ENCODE measurements at regions not wholly inside any gene's neighbourhood (a gene's known extent, or its start where the extent isn't known, plus 50 kb on each side); places are given as distances from the start of the nearest gene placed in this dataset.

DNA sequence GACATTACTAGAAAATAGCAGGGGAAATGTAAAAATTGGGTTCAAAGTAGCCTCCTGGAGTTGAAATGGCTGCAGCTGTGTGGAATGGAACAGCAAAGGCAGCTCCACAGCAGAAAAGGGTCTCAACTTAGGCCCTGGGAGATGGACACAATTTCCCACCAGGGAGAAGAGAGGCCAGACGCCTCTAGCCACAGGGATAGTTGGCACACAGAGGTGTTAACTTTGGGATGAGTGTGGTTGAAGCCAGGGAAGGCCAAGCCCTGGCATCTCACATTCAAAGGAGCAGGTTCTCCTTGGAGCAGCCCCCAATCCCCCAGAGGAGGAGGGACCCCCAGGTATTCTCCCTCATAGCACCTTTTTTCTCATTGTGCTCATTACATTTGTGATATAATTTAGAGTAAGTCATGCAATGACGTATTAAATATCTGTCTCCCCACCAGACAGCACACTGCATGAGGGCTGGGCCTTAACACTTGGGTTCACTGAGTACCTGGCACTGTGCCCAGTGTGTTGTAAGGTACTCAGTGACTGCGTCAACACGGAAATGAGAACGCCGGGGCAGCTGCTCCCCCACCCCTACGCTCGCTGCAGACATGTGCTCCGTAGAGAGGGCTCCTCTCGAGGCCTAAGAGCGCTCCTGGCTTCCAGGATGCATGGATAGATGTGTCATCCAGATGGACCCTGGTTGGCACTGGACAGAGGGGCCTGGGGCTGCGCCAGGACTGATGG, 76.0 kb upstream of the CD93 start:
- DNase-seq = peak; percentile 82
- 65 to 77% methylated on average over 12 of the region's 12 CpGs for WGBS, 2 donors
- H3K27ac ChIP-seq = peak overlapping the region; percentile 39 to 56

GRCh38 chr20:23161244-23161891, 75.2 kb upstream of the CD93 start:
- peak overlapping the region; percentile 39 to 61 for H3K27ac ChIP-seq

More for the DNA sequence above, 76.0 kb upstream of the CD93 start:
- TF ChIP-seq POLR2A (IDR thresholded peaks at IDR 0.05) = no peak
- TF ChIP-seq, protein P1, sequence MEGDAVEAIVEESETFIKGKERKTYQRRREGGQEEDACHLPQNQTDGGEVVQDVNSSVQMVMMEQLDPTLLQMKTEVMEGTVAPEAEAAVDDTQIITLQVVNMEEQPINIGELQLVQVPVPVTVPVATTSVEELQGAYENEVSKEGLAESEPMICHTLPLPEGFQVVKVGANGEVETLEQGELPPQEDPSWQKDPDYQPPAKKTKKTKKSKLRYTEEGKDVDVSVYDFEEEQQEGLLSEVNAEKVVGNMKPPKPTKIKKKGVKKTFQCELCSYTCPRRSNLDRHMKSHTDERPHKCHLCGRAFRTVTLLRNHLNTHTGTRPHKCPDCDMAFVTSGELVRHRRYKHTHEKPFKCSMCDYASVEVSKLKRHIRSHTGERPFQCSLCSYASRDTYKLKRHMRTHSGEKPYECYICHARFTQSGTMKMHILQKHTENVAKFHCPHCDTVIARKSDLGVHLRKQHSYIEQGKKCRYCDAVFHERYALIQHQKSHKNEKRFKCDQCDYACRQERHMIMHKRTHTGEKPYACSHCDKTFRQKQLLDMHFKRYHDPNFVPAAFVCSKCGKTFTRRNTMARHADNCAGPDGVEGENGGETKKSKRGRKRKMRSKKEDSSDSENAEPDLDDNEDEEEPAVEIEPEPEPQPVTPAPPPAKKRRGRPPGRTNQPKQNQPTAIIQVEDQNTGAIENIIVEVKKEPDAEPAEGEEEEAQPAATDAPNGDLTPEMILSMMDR (IDR thresholded peaks at IDR 0.05) = no peak
- intact Hi-C loops (cut with DNase I; ENCODE audit: low total_unique reads) = no loop called here
- Histone ChIP-seq H3K4me1 (peaks cover 49% of the 10 kb centered on the region), H3K9me3 (no peaks in the 10 kb centered on the region), H3K36me3 (ENCODE audit: low read depth, missing control alignments) (no peaks in the 10 kb centered on the region), H3K27me3 (no peaks in the 10 kb centered on the region), H3K4me3 (no peak overlapping the region)

DNA sequence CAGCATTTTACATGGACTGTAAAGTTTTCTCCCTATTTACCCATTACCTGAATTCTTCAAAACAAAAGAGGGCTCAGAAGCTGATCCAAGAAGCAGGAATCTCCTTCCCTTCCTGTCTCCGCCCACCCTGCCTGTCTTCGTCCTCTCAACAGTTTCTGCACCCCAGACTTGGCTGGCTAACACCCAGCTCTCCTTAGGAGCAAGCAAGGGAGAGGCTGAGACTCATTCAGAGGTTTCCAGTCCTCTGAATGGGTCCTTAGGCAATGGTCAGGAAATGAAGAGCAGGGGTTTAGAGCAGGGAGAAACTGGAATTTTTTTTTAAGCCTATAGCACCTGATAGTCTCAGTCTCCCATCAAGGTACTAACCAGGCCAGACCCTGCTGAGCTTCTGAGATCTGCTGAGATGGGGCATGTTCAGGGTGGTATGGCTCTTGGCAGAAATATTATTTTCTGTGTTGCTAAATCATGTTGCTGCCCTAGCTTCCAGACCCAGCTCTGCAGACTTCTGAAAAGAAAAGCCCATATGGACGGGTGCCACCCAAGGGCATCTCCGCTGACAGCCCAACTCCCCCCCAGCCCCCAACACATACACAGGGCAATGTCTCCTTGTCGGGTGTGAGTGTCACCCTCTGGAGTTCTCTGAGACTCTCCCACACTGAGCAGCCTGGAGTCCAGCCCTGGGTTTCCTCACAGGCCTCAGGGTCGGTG, 74.6 kb upstream of the CD93 start:
- Histone ChIP-seq H3K27ac (peak overlapping the region; percentile 39 to 61), H3K36me3 (ENCODE audit: low read depth, missing control alignments) (no peaks in the 10 kb centered on the region), H3K27me3 (no peaks in the 10 kb centered on the region), H3K9me3 (no peaks in the 10 kb centered on the region), H3K4me3 (no peak overlapping the region), H3K4me1 (peaks cover 53% of the 10 kb centered on the region)
- intact Hi-C loops (cut with DNase I; ENCODE audit: low total_unique reads) = no loop called here
- TF ChIP-seq, protein P1 (IDR thresholded peaks at IDR 0.05) = no peak
- TF ChIP-seq POLR2A (IDR thresholded peaks at IDR 0.05) = no peak
- DNase-seq = no peak
- 73 to 75% methylated on average over 5 of the region's 6 CpGs for WGBS, 2 donors

More at GRCh38 chr20:23161244-23161891, 75.2 kb upstream of the CD93 start:
- DNase-seq = no peak
- intact Hi-C loops (cut with DNase I; ENCODE audit: low total_unique reads) = no loop called here
- Histone ChIP-seq H3K4me1 (peaks cover 53% of the 10 kb centered on the region), H3K36me3 (ENCODE audit: low read depth, missing control alignments) (no peaks in the 10 kb centered on the region), H3K9me3 (no peaks in the 10 kb centered on the region), H3K27me3 (no peaks in the 10 kb centered on the region), H3K4me3 (no peak overlapping the region)
- TF ChIP-seq, protein P1 (IDR thresholded peaks at IDR 0.05) = no peak
- TF ChIP-seq POLR2A (IDR thresholded peaks at IDR 0.05) = no peak
- WGBS, 2 donors = 69 to 71% methylated on average over 12 to 18 of the region's 18 CpGs

DNA sequence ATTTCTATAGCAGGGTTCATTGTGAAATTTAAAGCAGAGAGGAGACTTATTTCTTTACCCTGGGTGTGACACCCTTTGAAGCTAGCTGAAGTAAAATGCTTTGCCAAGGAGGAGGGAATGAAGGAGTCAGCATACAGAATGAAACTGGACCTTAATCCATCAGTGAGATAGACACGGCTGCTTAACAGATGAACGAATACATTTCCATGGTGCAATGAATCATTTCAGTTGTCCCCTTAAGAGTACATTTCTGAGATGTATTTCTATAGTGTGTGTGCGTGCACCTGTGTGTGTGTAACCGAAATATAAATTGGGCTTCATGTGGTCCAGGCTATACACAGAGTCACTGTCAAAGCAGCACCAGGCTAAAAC, 73.8 kb upstream of the CD93 start:
- no peaks in the 10 kb centered on the region for H3K27me3 ChIP-seq
- H3K4me3 ChIP-seq = no peak overlapping the region
- intact Hi-C loops (cut with DNase I; ENCODE audit: low total_unique reads) = no loop called here
- H3K27ac ChIP-seq = peak overlapping the region; percentile 39 to 61
- TF ChIP-seq, protein P1 (IDR thresholded peaks at IDR 0.05) = no peak
- no peak for TF ChIP-seq POLR2A (IDR thresholded peaks at IDR 0.05)
- 70 to 71% methylated on average over 4 of the region's 4 CpGs for WGBS, 2 donors
- DNase-seq = no peak
- H3K36me3 ChIP-seq (ENCODE audit: low read depth, missing control alignments) = no peaks in the 10 kb centered on the region
- peaks cover 52% of the 10 kb centered on the region for H3K4me1 ChIP-seq
- no peaks in the 10 kb centered on the region for H3K9me3 ChIP-seq

Data from testis (tissue), 2 donors.